AG09309 (cell line): ENCODE measurements at regions not wholly inside any gene's neighbourhood (a gene's known extent, or its start where the extent isn't known, plus 50 kb on each side); places are given as distances from the start of the nearest gene placed in this dataset.
A peak's percentile ranks its signal among the peaks of the same experiment; 100 is the strongest.

Experiments used
- DNase-seq: peaks from one replicate; pipeline ENCODE4 v3.0.0-alpha.2; 2010; ENCODE audit warnings: low read depth
- H3K4me3 ChIP-seq: 2 replicates; pipeline ENCODE4 v1.5.1; 2011; ENCODE audit warnings: mild to moderate bottlenecking, low read depth, low read length, moderate library complexity; ENCODE audit not compliant: control insufficient read depth
- CTCF ChIP-seq: IDR thresholded peaks from 2 replicates; pipeline ENCODE4 v1.5.1; 2011; ENCODE audit warnings: mild to moderate bottlenecking, low read depth, low read length, inconsistent platforms; ENCODE audit not compliant: insufficient read depth, control insufficient read depth; ENCODE audit errors: missing control alignments

GRCh38 chr1:90134175-90134955 is 139.5 kb downstream of the ZNF326 start:
- DNase-seq: no peak
- H3K4me3 ChIP-seq: no peak overlapping the region
- TF ChIP-seq CTCF: no peak

- peak; percentile 43 for TF ChIP-seq CTCF
- DNase-seq: no peak
- H3K4me3 ChIP-seq: no peak overlapping the region
These were observed 138.2 kb downstream of the ZNF326 start for GRCh38 chr1:90133133-90133532.

GRCh38 chr1:90132306-90132705 is 137.4 kb downstream of the ZNF326 start:
- DNase-seq: no peak
- TF ChIP-seq CTCF: no peak
- no peak overlapping the region for H3K4me3 ChIP-seq

- H3K4me3 ChIP-seq: no peak overlapping the region
- TF ChIP-seq CTCF: no peak
- no peak for DNase-seq
These were observed 132.5 kb downstream of the ZNF326 start for GRCh38 chr1:90127288-90127953.

- no peak for TF ChIP-seq CTCF
- no peak overlapping the region for H3K4me3 ChIP-seq
- no peak for DNase-seq
These were observed 131.9 kb downstream of the ZNF326 start for GRCh38 chr1:90126834-90127233.

GRCh38 chr1:90122654-90123340 is 127.9 kb downstream of the ZNF326 start:
- DNase-seq: no peak
- no peak overlapping the region for H3K4me3 ChIP-seq
- TF ChIP-seq CTCF: no peak
